Retinal pigment epithelial cell (primary cell): ENCODE measurements at regions not wholly inside any gene's neighbourhood (a gene's known extent, or its start where the extent isn't known, plus 50 kb on each side); places are given as distances from the start of the nearest gene placed in this dataset.

Experiments
- DNase-seq: peaks from one replicate; pipeline ENCODE4 v3.0.0-alpha.2; 2010; ENCODE audit warnings: low read depth
- H3K4me3 ChIP-seq: 2 replicates; pipeline ENCODE4 v1.5.1; 2011; ENCODE audit warnings: mild to moderate bottlenecking, low read length, control low read depth, moderate library complexity
- TF ChIP-seq, protein P1 (sequence below): conservative IDR thresholded peaks from 2 replicates; pipeline ENCODE4 v1.5.1; 2011; ENCODE audit warnings: low read depth, low read length, control low read depth, inconsistent platforms

- TF ChIP-seq, protein P1, sequence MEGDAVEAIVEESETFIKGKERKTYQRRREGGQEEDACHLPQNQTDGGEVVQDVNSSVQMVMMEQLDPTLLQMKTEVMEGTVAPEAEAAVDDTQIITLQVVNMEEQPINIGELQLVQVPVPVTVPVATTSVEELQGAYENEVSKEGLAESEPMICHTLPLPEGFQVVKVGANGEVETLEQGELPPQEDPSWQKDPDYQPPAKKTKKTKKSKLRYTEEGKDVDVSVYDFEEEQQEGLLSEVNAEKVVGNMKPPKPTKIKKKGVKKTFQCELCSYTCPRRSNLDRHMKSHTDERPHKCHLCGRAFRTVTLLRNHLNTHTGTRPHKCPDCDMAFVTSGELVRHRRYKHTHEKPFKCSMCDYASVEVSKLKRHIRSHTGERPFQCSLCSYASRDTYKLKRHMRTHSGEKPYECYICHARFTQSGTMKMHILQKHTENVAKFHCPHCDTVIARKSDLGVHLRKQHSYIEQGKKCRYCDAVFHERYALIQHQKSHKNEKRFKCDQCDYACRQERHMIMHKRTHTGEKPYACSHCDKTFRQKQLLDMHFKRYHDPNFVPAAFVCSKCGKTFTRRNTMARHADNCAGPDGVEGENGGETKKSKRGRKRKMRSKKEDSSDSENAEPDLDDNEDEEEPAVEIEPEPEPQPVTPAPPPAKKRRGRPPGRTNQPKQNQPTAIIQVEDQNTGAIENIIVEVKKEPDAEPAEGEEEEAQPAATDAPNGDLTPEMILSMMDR = no peak
- H3K4me3 ChIP-seq = no peak overlapping the region
- DNase-seq = no peak
These were observed 134.8 kb upstream of the IRX6 start for GRCh38 chr16:55189224-55189623.

DNA sequence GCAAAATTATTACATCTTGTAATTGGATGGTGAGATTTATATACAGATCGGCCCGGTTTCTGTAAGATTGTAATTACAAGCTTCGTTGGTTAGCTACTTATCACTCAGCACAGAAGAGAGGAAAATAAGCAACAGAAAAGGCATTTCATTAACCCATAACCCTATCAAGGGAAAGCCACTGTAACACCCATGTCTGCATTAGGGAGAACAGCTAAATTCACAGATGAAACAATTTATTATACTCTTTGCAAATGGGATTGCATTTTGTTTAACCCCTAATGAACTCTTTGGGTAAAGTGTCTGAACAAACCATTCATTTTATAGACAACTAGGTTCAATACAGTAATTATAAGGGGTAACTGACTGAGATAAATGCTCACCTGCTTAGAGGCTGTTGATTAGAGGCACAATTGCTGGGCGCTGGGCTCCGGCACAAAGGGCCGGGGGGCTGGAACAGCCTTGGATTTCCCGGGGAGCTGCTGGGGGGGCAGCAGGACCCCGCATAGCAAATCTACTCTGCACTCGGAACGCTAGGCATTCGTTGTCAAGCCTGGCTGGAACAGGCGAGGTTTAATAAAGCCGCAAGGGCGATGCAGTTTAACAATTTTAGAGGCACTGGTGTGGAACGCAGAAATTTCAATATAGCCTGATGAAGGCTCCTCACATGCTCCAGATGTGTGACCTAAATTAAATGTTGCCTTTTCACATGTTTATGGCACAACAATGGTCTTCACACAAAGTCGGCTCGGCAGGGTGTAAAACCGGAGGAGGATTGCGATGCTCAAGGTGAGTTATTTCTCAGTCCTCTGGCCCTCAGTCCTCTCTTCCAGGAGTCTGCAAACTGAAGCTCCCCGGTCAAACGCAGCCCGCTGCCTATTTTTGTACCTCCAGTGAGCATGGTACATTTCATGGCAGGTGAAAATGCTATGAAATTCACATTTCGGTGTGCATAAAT lies 134.0 kb upstream of the IRX6 start:
- no peak overlapping the region for H3K4me3 ChIP-seq
- DNase-seq = no peak
- TF ChIP-seq, protein P1 = no peak

DNA sequence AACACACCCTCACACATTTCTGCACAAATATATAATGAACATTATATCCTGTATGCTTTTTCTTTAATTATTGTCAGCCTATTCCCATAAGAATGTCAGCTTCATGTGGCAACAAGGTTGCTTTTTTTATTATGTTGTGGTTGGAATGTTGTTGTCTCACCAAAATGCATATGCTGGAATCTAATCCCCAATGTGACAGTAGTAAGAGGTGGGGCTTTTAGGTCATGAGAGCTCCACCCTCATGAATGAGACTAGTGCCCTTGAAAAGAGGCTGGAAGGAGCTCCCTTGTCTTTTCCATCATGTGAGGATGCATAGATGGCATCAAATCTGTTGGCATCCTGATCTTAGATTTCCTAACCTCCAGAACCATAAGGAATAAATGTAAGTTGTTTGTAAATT lies 131.3 kb upstream of the IRX6 start:
- H3K4me3 ChIP-seq = no peak overlapping the region
- no peak for DNase-seq
- TF ChIP-seq, protein P1 = no peak

GRCh38 chr16:55203570-55203969 lies 120.4 kb upstream of the IRX6 start:
- no peak for DNase-seq
- TF ChIP-seq, protein P1 = no peak
- H3K4me3 ChIP-seq = no peak overlapping the region

GRCh38 chr16:55204069-55204468 lies 119.9 kb upstream of the IRX6 start:
- TF ChIP-seq, protein P1 = no peak
- no peak for DNase-seq

DNA sequence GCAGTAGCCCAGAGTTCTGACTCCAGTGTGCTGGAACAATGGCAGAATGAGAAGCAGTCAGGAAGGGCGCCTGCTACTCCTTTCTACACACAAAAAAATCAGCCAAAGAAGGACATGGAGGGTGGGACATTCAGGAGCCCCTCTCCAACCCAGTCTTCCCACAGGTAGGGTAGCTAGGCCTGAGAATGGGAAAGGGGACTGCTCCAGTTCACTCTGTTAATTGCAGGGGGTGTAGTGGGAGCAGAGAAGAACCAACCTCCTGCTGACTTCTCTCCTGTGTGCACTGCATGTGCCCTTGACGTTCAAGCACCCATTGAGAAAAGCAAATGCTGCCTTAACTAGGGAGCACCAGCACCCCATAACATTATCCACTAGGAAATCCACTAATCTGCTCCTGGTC lies 119.1 kb upstream of the IRX6 start:
- TF ChIP-seq, protein P1 = no peak
- DNase-seq = no peak
- no peak overlapping the region for H3K4me3 ChIP-seq

More at GRCh38 chr16:55204069-55204468, 119.9 kb upstream of the IRX6 start:
- H3K4me3 ChIP-seq = no peak overlapping the region
